MM.1S (cell line): ENCODE measurements at regions not wholly inside any gene's neighbourhood (a gene's known extent, or its start where the extent isn't known, plus 50 kb on each side); places are given as distances from the start of the nearest gene placed in this dataset.

Experiments
- CTCF ChIP-seq: fragments of 300-600 bp; sonication (generic); IDR thresholded peaks from 2 replicates; pipeline ENCODE4 v1.5.1; 2016; ENCODE audit warnings: antibody characterized with exemption, low read length, mixed read lengths
- EZH2phosphoT487 ChIP-seq: fragments of 300-600 bp; sonication (generic); IDR thresholded peaks from 2 replicates; pipeline ENCODE4 v1.6.1; 2018; ENCODE audit warnings: antibody characterized with exemption, low read length

GRCh38 chr5:13632676-13633075 is 311.8 kb downstream of the DNAH5 start:
- TF ChIP-seq CTCF, result no peak
- no peak for TF ChIP-seq EZH2phosphoT487
